GM12872 (cell line): ENCODE measurements at regions not wholly inside any gene's neighbourhood (a gene's known extent, or its start where the extent isn't known, plus 50 kb on each side); places are given as distances from the start of the nearest gene placed in this dataset.

Experiments used
- TF ChIP-seq, protein P1 (sequence below): IDR thresholded peaks from 3 replicates; pipeline ENCODE4 v1.5.1; 2011; ENCODE audit warnings: low read depth, mild to moderate bottlenecking, low read length, moderate library complexity; ENCODE audit not compliant: insufficient read depth

GRCh38 chr1:84754386-84754703, 64.1 kb upstream of the SSX2IP start:
- TF ChIP-seq, protein P1, sequence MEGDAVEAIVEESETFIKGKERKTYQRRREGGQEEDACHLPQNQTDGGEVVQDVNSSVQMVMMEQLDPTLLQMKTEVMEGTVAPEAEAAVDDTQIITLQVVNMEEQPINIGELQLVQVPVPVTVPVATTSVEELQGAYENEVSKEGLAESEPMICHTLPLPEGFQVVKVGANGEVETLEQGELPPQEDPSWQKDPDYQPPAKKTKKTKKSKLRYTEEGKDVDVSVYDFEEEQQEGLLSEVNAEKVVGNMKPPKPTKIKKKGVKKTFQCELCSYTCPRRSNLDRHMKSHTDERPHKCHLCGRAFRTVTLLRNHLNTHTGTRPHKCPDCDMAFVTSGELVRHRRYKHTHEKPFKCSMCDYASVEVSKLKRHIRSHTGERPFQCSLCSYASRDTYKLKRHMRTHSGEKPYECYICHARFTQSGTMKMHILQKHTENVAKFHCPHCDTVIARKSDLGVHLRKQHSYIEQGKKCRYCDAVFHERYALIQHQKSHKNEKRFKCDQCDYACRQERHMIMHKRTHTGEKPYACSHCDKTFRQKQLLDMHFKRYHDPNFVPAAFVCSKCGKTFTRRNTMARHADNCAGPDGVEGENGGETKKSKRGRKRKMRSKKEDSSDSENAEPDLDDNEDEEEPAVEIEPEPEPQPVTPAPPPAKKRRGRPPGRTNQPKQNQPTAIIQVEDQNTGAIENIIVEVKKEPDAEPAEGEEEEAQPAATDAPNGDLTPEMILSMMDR: no peak

- TF ChIP-seq, protein P1: peak; percentile 95
Observed at GRCh38 chr1:84753516-84754385, 63.5 kb upstream of the SSX2IP start.

DNA sequence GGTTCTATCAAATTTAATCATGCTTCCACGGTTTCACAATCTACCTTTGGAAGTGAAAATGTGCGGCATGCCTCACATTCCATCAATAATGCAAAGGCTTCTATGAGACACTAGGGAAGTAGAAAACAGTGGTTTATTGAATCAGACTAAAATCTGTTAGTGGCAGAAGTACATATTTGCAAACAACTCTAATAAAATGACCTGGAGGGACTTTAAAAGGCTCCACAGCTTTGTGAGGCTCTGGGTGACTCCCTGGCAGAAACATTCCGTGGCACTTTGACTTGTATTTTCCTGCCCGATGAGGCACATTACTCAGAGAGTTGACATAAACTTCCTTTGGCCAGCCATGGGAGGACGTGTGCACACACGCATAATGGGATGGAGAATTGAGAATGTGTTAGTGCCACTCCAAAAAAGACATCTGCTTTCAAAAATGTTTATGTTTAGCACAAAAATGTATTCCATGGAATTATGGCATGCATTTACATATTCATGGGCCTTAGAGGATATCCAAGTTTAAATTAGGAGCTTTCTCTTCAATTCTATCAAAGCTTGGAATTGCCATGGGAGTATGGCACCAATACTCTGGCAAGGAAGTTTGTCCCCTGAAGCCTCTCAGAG, 60.0 kb upstream of the SSX2IP start:
- TF ChIP-seq, protein P1: no peak

DNA sequence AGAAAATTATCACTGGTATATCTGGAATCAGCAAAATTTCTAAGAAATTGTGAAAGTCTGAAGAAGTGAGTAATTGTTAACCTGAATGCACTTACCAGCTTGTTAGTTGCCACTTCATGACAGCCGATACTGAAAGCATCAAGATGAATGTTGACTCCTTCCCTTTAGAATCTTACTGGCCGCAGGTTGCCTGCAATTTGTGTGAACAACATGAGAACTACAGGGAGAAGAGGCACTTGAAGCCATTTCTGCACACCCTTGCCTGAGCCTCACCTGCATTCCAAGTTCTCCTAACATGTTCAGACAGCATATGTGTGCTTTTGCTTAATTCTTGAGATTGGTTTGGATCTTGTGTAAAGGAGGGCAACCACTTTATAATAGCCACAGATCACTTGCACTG, 59.2 kb upstream of the SSX2IP start:
- TF ChIP-seq, protein P1: no peak

- TF ChIP-seq, protein P1: no peak
Observed at GRCh38 chr1:84748364-84748763, 58.1 kb upstream of the SSX2IP start.

- TF ChIP-seq, protein P1: no peak
Observed at GRCh38 chr1:84745857-84746256, 55.6 kb upstream of the SSX2IP start.

- TF ChIP-seq, protein P1: no peak
Observed at GRCh38 chr1:84743896-84744295, 53.6 kb upstream of the SSX2IP start.
